Type B pancreatic cell (in vitro differentiated cells): ENCODE measurements at regions not wholly inside any gene's neighbourhood (a gene's known extent, or its start where the extent isn't known, plus 50 kb on each side); places are given as distances from the start of the nearest gene placed in this dataset.

Experiments
- DNase-seq: peaks from one replicate; pipeline ENCODE4 v3.0.0; 2021; ENCODE audit warnings: mixed read lengths; ENCODE audit not compliant: unreplicated experiment; ENCODE audit errors: extremely low spot score
- H3K27ac Mint-ChIP-seq: 2 replicates; pipeline ENCODE4 v1.8.0; 2021; ENCODE audit warnings: mild to moderate bottlenecking, mixed read lengths
- H3K27me3 Mint-ChIP-seq: 2 replicates; pipeline ENCODE4 v1.8.0; 2021; ENCODE audit warnings: mixed read lengths
- H3K36me3 Mint-ChIP-seq: 2 replicates; pipeline ENCODE4 v1.8.0; 2021; ENCODE audit warnings: mixed read lengths
- H3K4me1 Mint-ChIP-seq: one replicate; pipeline ENCODE4 v1.8.0; 2021; ENCODE audit warnings: mixed read lengths; ENCODE audit not compliant: unreplicated experiment
- H3K4me3 Mint-ChIP-seq: 2 replicates; pipeline ENCODE4 v1.8.0; 2021; ENCODE audit warnings: mild to moderate bottlenecking, mixed read lengths
- H3K9me3 Mint-ChIP-seq: 2 replicates; pipeline ENCODE4 v1.8.0; 2021; ENCODE audit warnings: mixed read lengths
- TF ChIP-seq, protein P1 (sequence below): fragments of 200-600 bp; sonication (generic); conservative IDR thresholded peaks from 2 replicates; pipeline ENCODE4 v1.5.0; 2021; ENCODE audit warnings: antibody characterized with exemption, mild to moderate bottlenecking

DNA sequence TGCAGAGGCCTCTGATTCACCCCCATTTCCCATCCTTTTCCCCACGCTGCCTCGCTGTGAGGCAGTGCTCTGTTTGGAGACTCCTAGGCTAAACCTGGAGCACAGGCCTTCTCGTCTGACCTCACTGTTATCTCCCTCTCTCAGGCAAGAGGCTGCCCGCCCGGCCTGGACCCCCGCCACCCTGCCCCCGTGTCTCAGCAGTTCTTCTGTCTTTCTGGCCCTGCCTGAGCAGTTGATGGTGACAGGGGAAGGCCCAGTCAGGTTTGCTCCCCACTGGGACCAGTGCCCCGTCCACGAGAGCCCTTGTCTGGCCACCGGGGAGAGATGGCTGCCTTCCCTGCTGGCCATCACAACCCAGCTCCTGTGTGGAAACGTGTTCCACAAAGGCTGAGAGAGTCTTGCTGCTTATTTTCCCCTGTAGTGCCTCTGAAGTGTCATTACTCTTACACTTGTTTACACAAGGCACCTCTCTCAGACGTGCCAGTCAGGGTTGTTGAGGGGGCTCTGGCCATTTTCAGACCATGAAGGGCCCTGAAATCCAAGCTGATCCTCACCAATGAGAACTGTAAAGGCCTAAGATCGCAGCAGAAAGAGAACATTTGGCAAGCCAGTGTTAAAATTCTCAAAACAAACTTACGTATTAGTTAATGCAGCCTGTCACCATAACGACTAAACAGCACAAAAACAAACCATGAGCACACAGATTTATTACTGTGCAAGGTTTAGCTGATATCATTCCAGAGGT lies 210.9 kb downstream of the NDUFA10 start:
- H3K27ac Mint-ChIP-seq: no peak overlapping the region
- H3K27me3 Mint-ChIP-seq: peaks cover 4% of the 10 kb centered on the region
- DNase-seq: no peak
- no peaks in the 10 kb centered on the region for H3K9me3 Mint-ChIP-seq
- TF ChIP-seq, protein P1, sequence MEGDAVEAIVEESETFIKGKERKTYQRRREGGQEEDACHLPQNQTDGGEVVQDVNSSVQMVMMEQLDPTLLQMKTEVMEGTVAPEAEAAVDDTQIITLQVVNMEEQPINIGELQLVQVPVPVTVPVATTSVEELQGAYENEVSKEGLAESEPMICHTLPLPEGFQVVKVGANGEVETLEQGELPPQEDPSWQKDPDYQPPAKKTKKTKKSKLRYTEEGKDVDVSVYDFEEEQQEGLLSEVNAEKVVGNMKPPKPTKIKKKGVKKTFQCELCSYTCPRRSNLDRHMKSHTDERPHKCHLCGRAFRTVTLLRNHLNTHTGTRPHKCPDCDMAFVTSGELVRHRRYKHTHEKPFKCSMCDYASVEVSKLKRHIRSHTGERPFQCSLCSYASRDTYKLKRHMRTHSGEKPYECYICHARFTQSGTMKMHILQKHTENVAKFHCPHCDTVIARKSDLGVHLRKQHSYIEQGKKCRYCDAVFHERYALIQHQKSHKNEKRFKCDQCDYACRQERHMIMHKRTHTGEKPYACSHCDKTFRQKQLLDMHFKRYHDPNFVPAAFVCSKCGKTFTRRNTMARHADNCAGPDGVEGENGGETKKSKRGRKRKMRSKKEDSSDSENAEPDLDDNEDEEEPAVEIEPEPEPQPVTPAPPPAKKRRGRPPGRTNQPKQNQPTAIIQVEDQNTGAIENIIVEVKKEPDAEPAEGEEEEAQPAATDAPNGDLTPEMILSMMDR: no peak
- no peaks in the 10 kb centered on the region for H3K36me3 Mint-ChIP-seq
- peaks cover 16% of the 10 kb centered on the region for H3K4me1 Mint-ChIP-seq
- no peak overlapping the region for H3K4me3 Mint-ChIP-seq

DNA sequence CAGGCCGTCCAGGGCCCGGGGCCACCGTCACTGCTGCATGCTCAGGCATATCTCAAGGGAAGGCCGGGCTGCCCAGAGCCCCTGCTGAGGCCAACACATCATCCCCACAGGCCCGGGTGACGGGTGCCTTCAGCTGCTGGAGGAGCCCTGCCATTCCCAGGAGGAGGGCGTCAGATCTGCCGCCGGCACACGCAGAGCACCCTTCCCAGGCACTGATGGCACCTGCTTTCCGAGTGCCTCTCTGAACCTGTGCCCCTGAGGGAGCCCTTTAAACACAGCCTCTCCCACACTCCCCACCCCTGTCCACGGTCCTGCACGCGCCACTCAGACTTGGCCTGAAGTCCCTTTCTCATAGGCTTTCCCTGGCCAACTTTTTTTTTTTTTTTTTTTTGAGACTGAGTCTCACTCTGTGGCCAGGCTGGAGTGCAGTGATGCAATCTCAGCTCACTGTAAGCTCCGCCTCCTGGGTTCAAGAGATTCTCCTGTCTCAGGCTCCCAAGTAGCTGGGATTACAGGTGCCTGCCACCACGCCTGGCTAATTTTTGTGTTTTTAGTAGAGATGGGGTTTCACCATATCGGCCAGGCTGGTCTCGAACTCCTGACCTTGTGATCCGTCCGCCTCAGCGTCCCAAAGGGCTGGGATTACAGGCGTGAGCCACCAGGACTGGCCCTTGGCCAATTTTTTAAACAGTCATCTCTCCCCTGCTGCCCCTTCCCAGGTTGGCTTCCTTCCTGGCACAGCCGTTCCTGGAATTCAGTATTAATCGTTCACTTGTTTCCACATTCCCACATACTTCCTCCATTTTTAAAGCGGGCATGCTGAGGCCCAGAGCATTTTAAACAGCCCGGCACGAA lies 211.7 kb downstream of the NDUFA10 start:
- Mint-ChIP-seq H3K4me1 (peaks cover 16% of the 10 kb centered on the region), H3K4me3 (no peak overlapping the region), H3K27ac (no peak overlapping the region), H3K9me3 (no peaks in the 10 kb centered on the region), H3K27me3 (peaks cover 4% of the 10 kb centered on the region), H3K36me3 (no peaks in the 10 kb centered on the region)
- DNase-seq: no peak
- TF ChIP-seq, protein P1: no peak

DNA sequence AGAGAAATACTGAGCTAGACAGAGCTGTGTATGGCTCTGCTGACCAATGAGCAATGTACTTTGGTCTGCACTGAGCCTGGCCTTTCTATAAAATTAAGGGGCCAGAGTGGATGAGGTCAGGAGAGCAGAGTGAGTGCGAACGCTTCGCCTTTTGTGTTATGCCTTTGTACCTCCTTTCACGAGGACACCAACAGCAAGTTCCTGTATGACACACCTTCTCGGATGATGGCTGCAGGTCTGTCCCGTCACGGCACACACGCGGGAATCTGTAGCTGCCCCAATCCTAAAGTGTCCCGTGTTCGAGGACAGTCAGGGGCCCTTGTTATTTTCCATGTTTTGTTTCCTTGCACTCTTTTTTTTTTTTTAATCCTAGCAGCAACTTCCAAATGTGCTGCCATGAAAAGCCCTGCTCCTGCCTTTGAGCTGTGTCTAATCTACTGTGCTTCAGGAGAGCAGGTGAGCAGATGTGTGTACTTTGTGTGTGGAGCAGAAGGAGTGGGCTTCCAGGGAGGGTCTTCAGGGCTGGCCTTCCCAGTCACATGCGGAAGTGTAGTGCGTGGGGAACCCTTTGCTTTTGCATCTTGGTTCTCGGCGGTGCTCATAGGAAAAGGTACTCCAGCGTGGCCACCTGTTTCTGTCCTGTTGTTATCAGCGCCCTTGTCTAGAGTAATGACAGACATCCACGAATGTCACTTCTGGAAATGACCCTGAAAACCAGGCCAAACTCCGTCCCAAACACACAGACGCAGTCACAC lies 213.2 kb downstream of the NDUFA10 start:
- H3K27ac Mint-ChIP-seq: no peak overlapping the region
- no peak overlapping the region for H3K4me3 Mint-ChIP-seq
- DNase-seq: no peak
- no peaks in the 10 kb centered on the region for H3K36me3 Mint-ChIP-seq
- H3K4me1 Mint-ChIP-seq: peaks cover 16% of the 10 kb centered on the region
- H3K9me3 Mint-ChIP-seq: no peaks in the 10 kb centered on the region
- H3K27me3 Mint-ChIP-seq: peaks cover 9% of the 10 kb centered on the region
- TF ChIP-seq, protein P1: no peak

DNA sequence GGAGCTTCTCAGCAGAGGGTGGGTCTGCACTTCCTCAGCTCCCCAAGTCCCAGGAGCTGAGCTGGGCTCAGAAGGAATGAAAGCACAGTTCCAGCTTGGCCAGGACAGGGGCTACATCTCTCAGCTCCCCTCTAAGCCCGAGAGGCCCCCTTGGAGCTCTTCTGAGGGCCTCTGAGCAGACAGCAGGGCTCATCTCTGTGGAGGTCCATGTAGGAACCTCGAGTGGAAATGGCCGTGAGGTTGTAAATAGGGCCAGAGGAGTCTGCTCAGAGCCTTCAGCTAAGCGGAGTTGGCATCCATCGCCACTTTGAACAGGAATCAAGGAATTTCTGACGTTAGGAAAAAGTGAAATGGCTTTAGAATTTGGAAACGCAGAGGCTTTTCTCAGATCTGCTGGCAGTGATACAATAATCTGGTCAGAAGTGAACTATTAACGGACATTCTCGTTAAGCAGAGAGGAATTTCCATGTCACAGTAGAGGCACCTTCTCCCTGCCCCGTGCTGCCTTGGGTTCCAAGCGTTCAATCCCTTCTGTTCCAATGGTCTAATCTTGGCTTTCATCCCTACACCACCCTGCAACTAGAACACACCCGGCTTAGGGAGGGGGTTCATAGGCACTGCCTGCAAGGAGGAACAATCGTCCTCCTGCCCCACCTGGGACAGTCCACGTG lies 213.9 kb downstream of the NDUFA10 start:
- no peak overlapping the region for H3K4me3 Mint-ChIP-seq
- no peaks in the 10 kb centered on the region for H3K36me3 Mint-ChIP-seq
- DNase-seq: no peak
- H3K9me3 Mint-ChIP-seq: no peaks in the 10 kb centered on the region
- no peak overlapping the region for H3K27ac Mint-ChIP-seq
- H3K4me1 Mint-ChIP-seq: peaks cover 16% of the 10 kb centered on the region
- H3K27me3 Mint-ChIP-seq: peaks cover 9% of the 10 kb centered on the region
- TF ChIP-seq, protein P1: no peak

DNA sequence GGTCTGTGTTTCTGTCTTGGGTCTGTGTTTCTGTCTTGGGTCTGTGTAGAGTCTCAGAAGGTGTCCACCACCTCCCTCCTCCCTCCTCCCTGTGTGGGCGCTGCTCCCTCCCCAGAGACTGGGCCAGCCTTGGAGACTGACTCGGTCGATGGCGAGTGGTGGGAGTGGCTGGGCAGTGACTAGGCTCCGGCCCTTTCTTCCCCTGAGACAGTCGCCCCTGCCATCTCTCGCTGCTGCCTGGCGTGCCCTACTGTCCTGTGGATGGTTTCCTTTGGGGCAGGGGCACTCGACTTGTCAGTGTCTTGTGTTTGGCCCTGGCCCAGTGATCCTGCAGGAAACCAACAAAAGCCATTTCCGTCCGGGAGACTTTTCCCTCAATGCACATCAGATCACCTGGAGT lies 215.8 kb downstream of the NDUFA10 start:
- Mint-ChIP-seq H3K4me3 (no peak overlapping the region), H3K4me1 (peaks cover 8% of the 10 kb centered on the region), H3K27ac (no peak overlapping the region), H3K27me3 (peaks cover 9% of the 10 kb centered on the region), H3K36me3 (no peaks in the 10 kb centered on the region), H3K9me3 (no peaks in the 10 kb centered on the region)
- TF ChIP-seq, protein P1: no peak
- peak; percentile 58 for DNase-seq
